GM20000 (cell line): ENCODE measurements at regions not wholly inside any gene's neighbourhood (a gene's known extent, or its start where the extent isn't known, plus 50 kb on each side); places are given as distances from the start of the nearest gene placed in this dataset.

ENCODE experiments used
- DNase-seq: peaks from one replicate; pipeline ENCODE4 v3.0.0; 2012; ENCODE audit warnings: low spot score
- CTCF ChIP-seq: IDR thresholded peaks from 2 replicates; pipeline ENCODE4 v1.5.1; 2012; ENCODE audit warnings: mild to moderate bottlenecking, control low read depth; ENCODE audit errors: extremely low read depth, missing control alignments

- TF ChIP-seq CTCF = no peak
- no peak for DNase-seq
Measured at GRCh38 chr15:39427705-39428104, 153.2 kb upstream of the THBS1 start.

- peak; percentile 28 for DNase-seq
- no peak for TF ChIP-seq CTCF
Measured at GRCh38 chr15:39429898-39430357, 151.0 kb upstream of the THBS1 start.

GRCh38 chr15:39430389-39430788 lies 150.5 kb upstream of the THBS1 start:
- TF ChIP-seq CTCF = no peak
- DNase-seq = no peak

GRCh38 chr15:39431376-39431775 lies 149.5 kb upstream of the THBS1 start:
- no peak for TF ChIP-seq CTCF
- DNase-seq = no peak

- no peak for TF ChIP-seq CTCF
- no peak for DNase-seq
Measured at GRCh38 chr15:39432026-39432425, 148.9 kb upstream of the THBS1 start.

- no peak for DNase-seq
- TF ChIP-seq CTCF = no peak
Measured at GRCh38 chr15:39432912-39433348, 147.9 kb upstream of the THBS1 start.

- no peak for TF ChIP-seq CTCF
- DNase-seq = no peak
Measured at GRCh38 chr15:39433376-39433775, 147.5 kb upstream of the THBS1 start.
